K562 (cell line): ENCODE measurements at regions not wholly inside any gene's neighbourhood (a gene's known extent, or its start where the extent isn't known, plus 50 kb on each side); places are given as distances from the start of the nearest gene placed in this dataset.

Experiments
- ATAC-seq: fragments of 200-7000 bp; cut with Tn5 transposase; 3 replicates; pipeline ENCODE4 v1.9.1; 2020; ENCODE audit warnings: moderate library complexity
- BruUV-seq: library from RNA; stranded (reverse); fragments of 400-500 nt; replicated peaks from 2 replicates; lab custom pipeline; 2021; lab: Mats Ljungman, UMichigan
- CTCF ChIA-PET: fragments of 300-600 bp; formaldehyde crosslinking; extraction: SDS; loops from one replicate; lab custom pipeline; 2021; ENCODE audit warnings: low intra/inter-chr PET ratio; lab: Yijun Ruan, JAX
- POLR2A ChIA-PET: fragments of 300-600, 350-650 bp; sonication (Branson Sonifier 250); formaldehyde crosslinking; extraction: SDS; loops from one replicate; lab custom pipeline; 2021; ENCODE audit warnings: antibody characterized with exemption, inconsistent platforms; lab: Yijun Ruan, JAX
- DNase-seq, 4 experiments: peaks; one replicate each; pipeline versions ENCODE4 v3.0.0 to v3.0.0-alpha.2; 2011 to 2018; ENCODE audit warnings: low spot score in 3 of 4, mixed read lengths in 3 of 4; ENCODE audit errors: extremely low read depth in 1 of 4
- FAIRE-seq: peaks from 2 replicates; lab custom pipeline; 2011; peaks lifted over from hg19 to GRCh38; lab: Jason Lieb, UNC
- H2AFZ ChIP-seq: 2 replicates; pipeline ENCODE4 v1.6.0; 2011; ENCODE audit warnings: low read depth, low read length, control low read depth, inconsistent platforms
- H3K27ac ChIP-seq: fragments of 200-600 bp; 3 replicates; pipeline ENCODE4 v1.8.0; 2011; ENCODE audit warnings: low read depth, mild to moderate bottlenecking, control low read depth, inconsistent platforms, low read length, moderate library complexity, mixed read lengths; ENCODE audit errors: extremely low read depth
- H3K27me3 ChIP-seq, 2 experiments: fragments of 300-600 bp in 1 of 2; 2 replicates in 1 of 2; 3 replicates in 1 of 2; pipeline versions ENCODE4 v1.6.0 to v1.8.0; 2011; ENCODE audit warnings: inconsistent platforms in 2 of 2, low read length in 2 of 2, mild to moderate bottlenecking in 1 of 2, mixed read lengths in 1 of 2, moderate library complexity in 1 of 2; ENCODE audit not compliant: control insufficient read depth in 2 of 2, insufficient read depth in 2 of 2
- H3K36me3 ChIP-seq: fragments of 300-600 bp; 3 replicates; pipeline ENCODE4 v1.8.0; 2011; ENCODE audit warnings: mild to moderate bottlenecking, low read length, inconsistent platforms; ENCODE audit not compliant: control insufficient read depth, insufficient read depth
- H3K4me1 ChIP-seq, 2 experiments: fragments of 200-600 bp in 1 of 2; replicated peaks in 1 of 2; 2 replicates in 1 of 2; 3 replicates in 1 of 2; pipeline versions ENCODE4 v1.5.1 to v1.8.0; 2011; ENCODE audit warnings: inconsistent platforms in 2 of 2, low read length in 2 of 2, mild to moderate bottlenecking in 1 of 2, mixed read lengths in 1 of 2, moderate library complexity in 1 of 2; ENCODE audit not compliant: control insufficient read depth in 2 of 2, insufficient read depth in 2 of 2
- H3K4me2 ChIP-seq: 2 replicates; pipeline ENCODE4 v1.6.1; 2011; ENCODE audit warnings: low read length, control low read depth, inconsistent platforms, mixed read lengths; ENCODE audit not compliant: insufficient read depth
- H3K4me3 ChIP-seq: fragments of 200-600 bp; sonication (generic), shearing (Covaris generic); 2 replicates; pipeline ENCODE4 v1.5.1; 2016; ENCODE audit warnings: control low read depth, inconsistent platforms
- H3K79me2 ChIP-seq: fragments of 200-600 bp; 3 replicates; pipeline ENCODE4 v1.8.0; 2011; ENCODE audit warnings: low read length, inconsistent platforms; ENCODE audit not compliant: control insufficient read depth, insufficient read depth
- H3K9ac ChIP-seq, 2 experiments: 2 replicates each; pipeline versions ENCODE4 v1.6.0 to v1.6.1; 2011; ENCODE audit warnings: low read depth in 2 of 2, low read length in 2 of 2, control low read depth in 1 of 2, inconsistent platforms in 1 of 2, mild to moderate bottlenecking in 1 of 2, mixed read lengths in 1 of 2; ENCODE audit not compliant: insufficient read depth in 1 of 2
- H3K9me1 ChIP-seq: one replicate; pipeline ENCODE4 v1.6.0; 2011; ENCODE audit warnings: inconsistent platforms, mild to moderate bottlenecking, low read length, moderate library complexity; ENCODE audit not compliant: control insufficient read depth, insufficient read depth
- H3K9me3 ChIP-seq: replicated peaks from 2 replicates; pipeline ENCODE4 v1.5.1; 2011; ENCODE audit warnings: low read depth, low read length, inconsistent platforms; ENCODE audit not compliant: control insufficient read depth, insufficient read depth
- H4K20me1 ChIP-seq: replicated peaks from 2 replicates; pipeline ENCODE4 v1.6.1; 2011; ENCODE audit warnings: low read length, inconsistent platforms, mixed read lengths; ENCODE audit not compliant: control insufficient read depth, insufficient read depth
- ARID4B ChIP-seq: sonication (generic); formaldehyde crosslinking; IDR thresholded peaks from 2 replicates; pipeline ENCODE4 v1.8.0; 2022; ENCODE audit warnings: mild to moderate bottlenecking, missing genetic modification reagents
- BCL6 ChIP-seq: fragments of 250-450 bp; sonication (Bioruptor Pico); IDR thresholded peaks from 2 replicates; pipeline ENCODE4 v1.4.0; 2020
- ESRRB ChIP-seq: fragments of 250-450 bp; sonication (Bioruptor Pico); IDR thresholded peaks from 2 replicates; pipeline ENCODE4 v1.5.0; 2020; ENCODE audit warnings: mild to moderate bottlenecking, moderate library complexity, borderline replicate concordance
- ETV5 ChIP-seq: sonication (generic); formaldehyde crosslinking; IDR thresholded peaks from 2 replicates; pipeline ENCODE4 v1.4.0; 2020; ENCODE audit warnings: low read depth, mild to moderate bottlenecking, missing genetic modification reagents
- GTF2F1 ChIP-seq: IDR thresholded peaks from 2 replicates; pipeline ENCODE4 v1.6.1; 2011; ENCODE audit warnings: low read depth, low read length, improper control_type of control experiment
- IFI16 ChIP-seq: fragments of 250-450 bp; sonication (Bioruptor Pico); IDR thresholded peaks from 2 replicates; pipeline ENCODE4 v2.1.2; 2022; ENCODE audit warnings: mild to moderate bottlenecking, inconsistent platforms
- NFRKB ChIP-seq: fragments of 450-650 bp; IDR thresholded peaks from 2 replicates; pipeline ENCODE4 v1.6.1; 2016; ENCODE audit warnings: low read depth
- PHB ChIP-seq: fragments of 250-450 bp; sonication (Bioruptor Pico); IDR thresholded peaks from 2 replicates; pipeline ENCODE4 v1.5.0; 2021
- PRDM10 ChIP-seq: fragments of 450-650 bp; IDR thresholded peaks from 2 replicates; pipeline ENCODE4 v1.6.1; 2018; ENCODE audit not compliant: partially characterized antibody
- SMC3 ChIP-seq: conservative IDR thresholded peaks from 2 replicates; pipeline ENCODE4 v1.6.1; 2011; ENCODE audit warnings: low read depth, low read length, improper control_type of control experiment; ENCODE audit not compliant: insufficient read depth
- ZKSCAN1 ChIP-seq: fragments of 150-350 bp; IDR thresholded peaks from 2 replicates; pipeline ENCODE4 v1.6.1; 2016; ENCODE audit warnings: low read depth, low read length
- ZNF699 ChIP-seq: fragments of 250-450 bp; sonication (Bioruptor Pico); IDR thresholded peaks from 2 replicates; pipeline ENCODE4 v1.8.0; 2021; ENCODE audit warnings: mild to moderate bottlenecking, moderate library complexity; ENCODE audit not compliant: insufficient replicate concordance
- WGBS: fragments of 100-300 bp; shearing (Covaris generic); methylation state at CpG from one replicate; pipeline ENCODE4 v1.1.6; 2016; ENCODE audit warnings: low coverage, mixed read lengths; ENCODE audit not compliant: insufficient coverage; ENCODE audit errors: missing lambda C conversion rate; 5-methylcytosine and 5-hydroxymethylcytosine counted together
- in situ Hi-C: fragments of 300-500 bp; cut with MboI; formaldehyde crosslinking; loops from 4 replicates; pipeline ENCODE4 v1.15.0; 2018; ENCODE audit warnings: inconsistent platforms, mixed read lengths
- intact Hi-C: fragments of 100-400 bp; cut with micrococcal nuclease; formaldehyde crosslinking; loops from 2 replicates; pipeline ENCODE4 v1.14.2; 2022
- TF ChIP-seq, protein P1 (sequence below): sonication (generic); formaldehyde crosslinking; IDR thresholded peaks from 2 replicates; pipeline ENCODE4 v1.8.0; 2022; ENCODE audit warnings: missing genetic modification reagents, mild to moderate bottlenecking, moderate library complexity, borderline replicate concordance

DNA sequence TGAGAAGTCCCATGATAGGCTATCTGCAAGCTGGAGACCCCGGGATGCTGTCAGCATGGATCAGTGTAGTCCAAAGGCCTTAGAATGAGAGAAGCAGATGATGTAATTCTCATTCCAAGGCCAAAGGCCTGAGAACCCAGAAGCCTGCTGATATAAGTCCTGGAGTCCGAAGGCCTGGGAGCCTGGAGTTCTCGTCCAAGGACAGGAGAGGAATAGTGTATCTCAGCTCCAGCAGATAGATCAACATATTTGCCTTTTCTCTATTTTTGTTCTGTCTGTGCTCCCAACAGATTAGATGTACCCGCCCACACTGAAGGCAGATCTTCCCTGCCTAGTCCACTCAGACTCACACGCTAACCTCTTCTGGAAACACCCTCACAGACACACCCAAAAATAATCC is 454.9 kb upstream of the CHAC2 start:
- no peaks in the 10 kb centered on the region for H3K79me2 ChIP-seq
- H3K9ac ChIP-seq, result no peak overlapping the region
- no peak for FAIRE-seq
- no peak overlapping the region for H3K4me2 ChIP-seq
- in situ Hi-C loops (no loop called here), intact Hi-C loops (no loop called here)
- no peaks in the 10 kb centered on the region for H3K9me3 ChIP-seq
- no peak overlapping the region for H3K4me3 ChIP-seq
- H3K9me1 ChIP-seq, result no peaks in the 10 kb centered on the region
- H4K20me1 ChIP-seq, result no peaks in the 10 kb centered on the region
- no peaks in the 10 kb centered on the region for H3K27me3 ChIP-seq
- no peak for DNase-seq
- no peaks in the 10 kb centered on the region for H3K4me1 ChIP-seq
- no peaks in the 10 kb centered on the region for H3K36me3 ChIP-seq
- BruUV-seq, result no TSS peak
- ATAC-seq, result no peak
- 2% methylated on average over 5 of the region's 5 CpGs for WGBS
- H2AFZ ChIP-seq, result no peak overlapping the region
- H3K27ac ChIP-seq, result no peak overlapping the region
- CTCF ChIA-PET, result no interaction called here
- POLR2A ChIA-PET, result no interaction called here
- no peak for TF ChIP-seq IFI16 (CRISPR knock-in tag)
- TF ChIP-seq ETV5 (CRISPR knock-in tag), result no peak
- no peak for TF ChIP-seq ZNF699 (CRISPR knock-in tag)
- no peak for TF ChIP-seq SMC3
- no peak for TF ChIP-seq NFRKB
- TF ChIP-seq PHB (CRISPR knock-in tag), result no peak
- no peak for TF ChIP-seq ESRRB (CRISPR knock-in tag)
- TF ChIP-seq PRDM10, result no peak
- TF ChIP-seq ZKSCAN1, result no peak
- no peak for TF ChIP-seq ARID4B
- no peak for TF ChIP-seq BCL6 (CRISPR knock-in tag)
- TF ChIP-seq, protein P1, sequence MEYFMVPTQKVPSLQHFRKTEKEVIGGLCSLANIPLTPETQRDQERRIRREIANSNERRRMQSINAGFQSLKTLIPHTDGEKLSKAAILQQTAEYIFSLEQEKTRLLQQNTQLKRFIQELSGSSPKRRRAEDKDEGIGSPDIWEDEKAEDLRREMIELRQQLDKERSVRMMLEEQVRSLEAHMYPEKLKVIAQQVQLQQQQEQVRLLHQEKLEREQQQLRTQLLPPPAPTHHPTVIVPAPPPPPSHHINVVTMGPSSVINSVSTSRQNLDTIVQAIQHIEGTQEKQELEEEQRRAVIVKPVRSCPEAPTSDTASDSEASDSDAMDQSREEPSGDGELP (CRISPR knock-in tag), result no peak
- no peak for TF ChIP-seq GTF2F1
